Activated B cell treated with CpG ODN at 0.5 μM for 24 hours (primary cell): ENCODE measurements at regions not wholly inside any gene's neighbourhood (a gene's known extent, or its start where the extent isn't known, plus 50 kb on each side); places are given as distances from the start of the nearest gene placed in this dataset.

Experiments used
- ATAC-seq: fragments of 200-7000 bp; cut with Tn5 transposase; one replicate; pipeline ENCODE4 v1.10.0; 2021; ENCODE audit warnings: low read depth, mild to moderate bottlenecking, moderate library complexity
- CTCF ChIA-PET: fragments of 350-600 bp; sonication (Branson Sonifier 250); formaldehyde crosslinking; loops from one replicate; lab custom pipeline; 2021; ENCODE audit warnings: antibody characterized with exemption; lab: Charles Lee
- POLR2A ChIA-PET: fragments of 350-600 bp; sonication (Branson Sonifier 250); formaldehyde crosslinking; loops from one replicate; lab custom pipeline; 2021; ENCODE audit warnings: antibody characterized with exemption; lab: Charles Lee
- DNase-seq: peaks from one replicate; pipeline ENCODE4 v3.0.0; 2022
- H3K27ac Mint-ChIP-seq: one replicate; pipeline ENCODE4 v1.8.0; 2020; ENCODE audit warnings: mixed read lengths
- H3K27me3 Mint-ChIP-seq: one replicate; pipeline ENCODE4 v1.8.0; 2021; ENCODE audit warnings: mixed read lengths
- H3K36me3 Mint-ChIP-seq: one replicate; pipeline ENCODE4 v1.8.0; 2021; ENCODE audit warnings: low read depth, mixed read lengths
- H3K4me1 Mint-ChIP-seq: one replicate; pipeline ENCODE4 v1.8.0; 2021; ENCODE audit warnings: mixed read lengths
- H3K4me3 Mint-ChIP-seq: one replicate; pipeline ENCODE4 v1.8.0; 2020; ENCODE audit warnings: mild to moderate bottlenecking, mixed read lengths
- H3K9me3 Mint-ChIP-seq: one replicate; pipeline ENCODE4 v1.8.0; 2020; ENCODE audit warnings: mixed read lengths
- intact Hi-C: fragments of 100-400 bp; cut with micrococcal nuclease; formaldehyde crosslinking; loops from one replicate; pipeline ENCODE4 v1.15.1; 2024
- TF ChIP-seq, protein P1 (sequence below): fragments of 200-600 bp; IDR thresholded peaks from one replicate; pipeline ENCODE4 v1.8.0; 2022; ENCODE audit warnings: antibody characterized with exemption, mild to moderate bottlenecking

DNA sequence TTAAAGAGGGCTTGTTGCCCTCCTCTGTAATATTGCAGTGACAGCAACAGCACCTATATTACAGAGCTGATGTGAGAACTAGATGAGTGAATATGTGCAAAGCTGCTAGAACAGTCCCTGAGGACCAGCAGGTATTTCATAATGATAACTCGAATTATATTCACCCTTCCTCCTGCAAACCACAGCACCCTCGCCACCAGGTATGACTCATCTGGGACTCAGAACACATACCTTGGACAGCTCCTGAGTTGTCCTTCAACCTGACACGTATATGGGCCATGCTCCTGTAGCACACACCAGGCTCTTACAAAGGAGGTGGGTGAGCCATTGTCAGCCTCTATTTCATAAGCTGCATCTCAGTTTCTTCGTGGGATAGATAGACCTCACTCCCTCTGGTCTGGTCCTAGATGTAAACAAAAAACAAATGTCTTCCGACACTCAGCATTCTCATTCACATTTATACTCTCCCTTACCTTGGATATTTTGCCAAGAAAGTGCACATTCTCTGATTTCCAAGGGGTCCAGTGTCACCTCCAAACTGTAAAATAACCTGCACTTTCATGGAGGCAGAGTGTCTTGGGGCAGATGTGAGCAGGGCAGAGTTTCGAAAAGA is 124.5 kb downstream of the TLE3 start:
- TF ChIP-seq, protein P1, sequence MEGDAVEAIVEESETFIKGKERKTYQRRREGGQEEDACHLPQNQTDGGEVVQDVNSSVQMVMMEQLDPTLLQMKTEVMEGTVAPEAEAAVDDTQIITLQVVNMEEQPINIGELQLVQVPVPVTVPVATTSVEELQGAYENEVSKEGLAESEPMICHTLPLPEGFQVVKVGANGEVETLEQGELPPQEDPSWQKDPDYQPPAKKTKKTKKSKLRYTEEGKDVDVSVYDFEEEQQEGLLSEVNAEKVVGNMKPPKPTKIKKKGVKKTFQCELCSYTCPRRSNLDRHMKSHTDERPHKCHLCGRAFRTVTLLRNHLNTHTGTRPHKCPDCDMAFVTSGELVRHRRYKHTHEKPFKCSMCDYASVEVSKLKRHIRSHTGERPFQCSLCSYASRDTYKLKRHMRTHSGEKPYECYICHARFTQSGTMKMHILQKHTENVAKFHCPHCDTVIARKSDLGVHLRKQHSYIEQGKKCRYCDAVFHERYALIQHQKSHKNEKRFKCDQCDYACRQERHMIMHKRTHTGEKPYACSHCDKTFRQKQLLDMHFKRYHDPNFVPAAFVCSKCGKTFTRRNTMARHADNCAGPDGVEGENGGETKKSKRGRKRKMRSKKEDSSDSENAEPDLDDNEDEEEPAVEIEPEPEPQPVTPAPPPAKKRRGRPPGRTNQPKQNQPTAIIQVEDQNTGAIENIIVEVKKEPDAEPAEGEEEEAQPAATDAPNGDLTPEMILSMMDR, result no peak
- H3K27ac Mint-ChIP-seq, result peak overlapping the region; percentile 19
- ATAC-seq, result peak; percentile 83
- intact Hi-C loops, result no loop called here
- DNase-seq, result no peak
- H3K9me3 Mint-ChIP-seq, result no peaks in the 10 kb centered on the region
- ChIA-PET CTCF (interaction anchor here (0.8 to 1.5 kb wide), 2 partner anchors 10 to 216 kb away, joined by 3 read pairs; no protein-coding TSS in a partner anchor), POLR2A (interaction anchor here (1.1 kb wide), 1 partner anchor 212 kb away, joined by 8 read pairs; no protein-coding TSS in a partner anchor)
- H3K4me1 Mint-ChIP-seq, result no peaks in the 10 kb centered on the region
- no peaks in the 10 kb centered on the region for H3K36me3 Mint-ChIP-seq
- peaks cover 36% of the 10 kb centered on the region for H3K27me3 Mint-ChIP-seq
- H3K4me3 Mint-ChIP-seq, result no peak overlapping the region

DNA sequence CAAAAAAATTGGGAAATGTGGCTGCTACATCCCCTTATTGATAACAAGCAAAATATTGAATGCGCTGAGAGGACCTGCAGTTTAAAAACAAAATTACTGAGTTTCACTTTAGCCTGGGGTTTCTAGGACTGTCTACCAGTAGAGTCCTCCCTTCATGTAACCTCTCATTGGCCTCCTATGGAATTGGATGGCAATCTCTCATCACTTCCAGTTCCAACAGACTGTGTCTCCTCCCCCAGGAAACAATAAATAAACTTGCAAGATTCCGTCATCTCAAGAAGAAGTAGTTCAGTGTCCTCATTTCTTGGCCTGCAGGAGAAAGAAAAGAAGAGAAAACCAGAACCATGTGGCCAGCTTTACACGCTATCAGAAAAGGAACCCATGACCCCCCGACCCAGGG is 123.8 kb downstream of the TLE3 start:
- ATAC-seq, result no peak
- DNase-seq, result no peak
- ChIA-PET POLR2A (no interaction called here), CTCF (no interaction called here)
- intact Hi-C loops, result no loop called here
- no peaks in the 10 kb centered on the region for H3K9me3 Mint-ChIP-seq
- H3K4me1 Mint-ChIP-seq, result peaks cover 2% of the 10 kb centered on the region
- no peak overlapping the region for H3K4me3 Mint-ChIP-seq
- peaks cover 33% of the 10 kb centered on the region for H3K27me3 Mint-ChIP-seq
- no peak overlapping the region for H3K27ac Mint-ChIP-seq
- no peaks in the 10 kb centered on the region for H3K36me3 Mint-ChIP-seq
- TF ChIP-seq, protein P1, result no peak

DNA sequence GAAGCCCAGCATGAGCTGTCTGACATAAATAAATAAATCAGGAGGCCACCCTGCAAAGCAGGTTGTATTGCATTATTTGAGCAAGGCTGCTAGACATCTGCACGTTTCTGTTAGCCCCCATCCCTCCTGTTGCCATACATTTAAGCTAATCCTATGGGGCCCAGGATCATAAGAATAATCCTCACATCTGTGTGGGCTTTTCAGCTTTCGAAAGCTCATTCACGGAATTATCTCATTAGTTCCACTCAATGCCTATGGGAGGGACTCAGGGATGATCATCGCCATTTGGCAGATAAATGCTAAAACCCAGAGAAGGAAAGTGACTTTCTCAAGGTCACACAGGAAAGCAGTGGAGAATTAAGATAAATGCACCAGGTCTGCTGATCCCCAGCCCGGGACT is 123.4 kb downstream of the TLE3 start:
- intact Hi-C loops, result no loop called here
- peaks cover 33% of the 10 kb centered on the region for H3K27me3 Mint-ChIP-seq
- peaks cover 6% of the 10 kb centered on the region for H3K4me1 Mint-ChIP-seq
- ChIA-PET POLR2A (no interaction called here), CTCF (no interaction called here)
- H3K9me3 Mint-ChIP-seq, result no peaks in the 10 kb centered on the region
- ATAC-seq, result no peak
- no peak overlapping the region for H3K4me3 Mint-ChIP-seq
- no peak overlapping the region for H3K27ac Mint-ChIP-seq
- TF ChIP-seq, protein P1, result no peak
- H3K36me3 Mint-ChIP-seq, result no peaks in the 10 kb centered on the region
- no peak for DNase-seq

DNA sequence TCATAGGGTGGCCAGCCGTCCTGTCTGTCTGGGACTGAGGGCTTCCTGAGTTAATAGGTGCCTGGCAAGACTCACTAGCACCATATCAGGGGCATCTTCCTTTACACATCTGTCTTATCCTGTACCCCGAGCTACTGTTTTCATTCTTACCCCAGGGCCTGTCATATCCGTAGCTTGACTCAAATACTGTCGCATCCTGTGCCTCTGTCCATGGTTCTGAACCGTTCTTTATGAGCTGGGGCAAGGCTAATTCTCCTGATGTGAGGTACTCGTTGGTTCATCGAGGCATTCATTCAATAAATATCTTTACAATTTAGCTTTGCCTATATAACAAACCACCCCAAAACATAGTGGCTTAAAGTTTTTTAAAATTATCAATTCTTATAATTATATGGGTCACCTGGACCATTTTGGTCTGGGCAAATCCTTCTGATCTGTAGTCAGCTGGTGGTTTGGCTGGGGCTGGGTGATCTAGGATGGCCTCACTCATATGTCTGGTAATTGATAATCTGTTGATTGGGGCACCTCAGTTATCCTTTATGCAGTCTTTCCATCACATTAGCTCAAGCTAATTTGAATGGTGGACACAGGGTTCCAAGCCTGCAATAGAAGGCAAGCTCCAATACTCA is 121.2 kb downstream of the TLE3 start:
- TF ChIP-seq, protein P1, result no peak
- Mint-ChIP-seq H3K27ac (peak overlapping the region; percentile 25), H3K4me3 (no peak overlapping the region), H3K36me3 (no peaks in the 10 kb centered on the region), H3K4me1 (peaks cover 28% of the 10 kb centered on the region), H3K27me3 (peaks cover 33% of the 10 kb centered on the region), H3K9me3 (no peaks in the 10 kb centered on the region)
- intact Hi-C loops, result loop anchor here (5.0 kb wide), 1 partner anchor 309 kb away; no protein-coding TSS in a partner anchor
- ChIA-PET POLR2A (interaction anchor here (0.7 to 1.4 kb wide), 4 partner anchors 21 to 121 kb away, joined by 3 read pairs; partner anchors contain the start of gene TLE3), CTCF (interaction anchor here (0.6 to 0.8 kb wide), 2 partner anchors 401 to 491 kb away, joined by 3 read pairs; no protein-coding TSS in a partner anchor)
- no peak for DNase-seq
- no peak for ATAC-seq

DNA sequence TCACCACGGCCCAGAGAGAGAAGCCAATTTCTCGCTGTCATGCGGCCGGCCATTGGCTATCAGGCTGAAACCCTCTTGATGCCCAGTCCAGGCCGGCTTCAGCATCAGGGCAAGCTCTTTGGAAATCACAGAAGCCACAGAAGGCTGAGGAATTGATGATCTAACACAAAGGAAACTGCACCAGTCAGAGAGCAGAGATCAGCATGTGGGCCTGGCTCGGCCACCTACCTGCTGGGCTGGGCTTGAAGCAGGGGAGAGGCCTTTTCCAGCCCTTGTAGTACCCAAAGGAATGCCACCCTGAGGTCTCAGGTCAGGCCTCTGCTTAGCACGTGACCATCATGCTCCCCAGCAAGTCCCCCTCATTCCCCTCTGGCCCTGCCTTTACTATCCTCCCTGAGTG is 119.1 kb downstream of the TLE3 start:
- TF ChIP-seq, protein P1, result no peak
- ATAC-seq (no peak), DNase-seq (no peak)
- Mint-ChIP-seq H3K9me3 (no peaks in the 10 kb centered on the region), H3K27ac (peak overlapping the region; percentile 50), H3K4me3 (no peak overlapping the region), H3K4me1 (peaks cover 45% of the 10 kb centered on the region), H3K36me3 (no peaks in the 10 kb centered on the region), H3K27me3 (peaks cover 22% of the 10 kb centered on the region)
- CTCF ChIA-PET, result interaction anchor here (1.4 to 1.5 kb wide), 2 partner anchors 38 to 119 kb away, joined by 4 to 11 read pairs; partner anchors contain the start of gene TLE3
- POLR2A ChIA-PET, result interaction anchor here (1.1 to 3.9 kb wide), 8 partner anchors 45 to 525 kb away, joined by 3 to 22 read pairs (median 8); partner anchors contain the start of gene TLE3
- intact Hi-C loops, result loop anchor here (1.0 to 5.0 kb wide), 9 partner anchors 57 to 508 kb away; partner anchors contain the start of gene TLE3
